ENCODE measurements at regions not wholly inside any gene's neighbourhood (a gene's known extent, or its start where the extent isn't known, plus 50 kb on each side); places are given as distances from the start of the nearest gene placed in this dataset.

DNA sequence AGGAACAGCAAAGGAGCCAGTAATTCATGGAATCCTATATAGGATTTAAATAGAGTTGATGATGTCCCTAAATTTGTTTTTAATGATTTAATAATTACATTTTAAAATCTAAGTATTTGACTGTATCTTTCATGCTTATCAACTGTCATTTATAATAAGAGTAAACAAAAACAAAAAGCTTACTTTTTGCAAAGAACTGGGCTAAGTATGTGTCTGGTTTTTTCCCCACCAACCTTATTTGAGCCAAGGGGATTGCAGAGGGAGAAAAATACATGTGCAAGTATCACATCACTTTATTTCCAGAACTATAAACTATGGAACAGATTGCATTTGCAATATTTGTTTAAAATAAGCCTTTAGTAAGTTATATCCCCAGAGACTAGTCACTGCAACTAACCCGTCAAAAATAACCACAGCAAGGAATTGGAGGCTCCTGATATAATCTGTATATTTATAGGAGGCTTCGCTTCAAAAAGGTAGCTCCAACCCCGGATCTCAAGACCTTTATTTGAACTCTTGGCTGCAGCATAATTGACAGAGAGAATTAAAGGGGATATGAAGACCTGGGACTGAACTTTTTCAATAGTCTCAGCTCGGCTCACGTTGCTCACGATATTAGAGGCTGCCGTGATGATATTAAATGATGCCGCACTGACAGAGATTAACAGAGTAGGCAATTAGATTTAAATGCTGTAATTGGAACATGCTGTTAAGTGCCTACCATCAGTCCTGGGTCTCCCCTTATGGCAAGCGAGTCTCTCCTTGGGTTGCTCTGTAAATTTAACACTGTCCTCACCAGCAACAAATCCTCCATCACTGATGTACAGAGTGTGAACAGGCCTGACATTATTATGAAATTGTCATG, 329.1 kb upstream of the NFIA start:
- dilution Hi-C loops (cut with MboI; ENCODE audit: extremely low pct_ligation_motif_present, low sequenced_read_pairs): no loop called here
- H3K9me1 ChIP-seq (ENCODE audit: control insufficient read depth, extremely low read depth, insufficient read depth, low read length): no peaks in the 10 kb centered on the region
- H3K4me1 ChIP-seq (ENCODE audit: control insufficient read depth, extremely low read depth, insufficient read depth, low read length): no peaks in the 10 kb centered on the region
- no peaks in the 10 kb centered on the region for H4K20me1 ChIP-seq (ENCODE audit: control insufficient read depth, extremely low read depth, insufficient read depth, low read length)
- H3K36me3 ChIP-seq (ENCODE audit: control insufficient read depth in 2 of 2, extremely low read depth in 1 of 2, insufficient read depth in 2 of 2, low read length in 2 of 2): no peaks in the 10 kb centered on the region
- DNase-seq (ENCODE audit: low read depth, low spot score) (no peak), FAIRE-seq (no peak)
- H3K9me3 ChIP-seq (ENCODE audit: control insufficient read depth, low read depth, low read length): no peaks in the 10 kb centered on the region
- no peak overlapping the region for H3K4me3 ChIP-seq (ENCODE audit: control insufficient read depth in 2 of 3, extremely low read depth in 1 of 3, insufficient read depth in 2 of 3, low read depth in 1 of 3, low read length in 3 of 3)
- H3K79me2 ChIP-seq (ENCODE audit: control insufficient read depth, insufficient read depth, low read length): no peaks in the 10 kb centered on the region
- no peak overlapping the region for H2AFZ ChIP-seq (ENCODE audit: control insufficient read depth, low read length)
- TF ChIP-seq, protein P1, sequence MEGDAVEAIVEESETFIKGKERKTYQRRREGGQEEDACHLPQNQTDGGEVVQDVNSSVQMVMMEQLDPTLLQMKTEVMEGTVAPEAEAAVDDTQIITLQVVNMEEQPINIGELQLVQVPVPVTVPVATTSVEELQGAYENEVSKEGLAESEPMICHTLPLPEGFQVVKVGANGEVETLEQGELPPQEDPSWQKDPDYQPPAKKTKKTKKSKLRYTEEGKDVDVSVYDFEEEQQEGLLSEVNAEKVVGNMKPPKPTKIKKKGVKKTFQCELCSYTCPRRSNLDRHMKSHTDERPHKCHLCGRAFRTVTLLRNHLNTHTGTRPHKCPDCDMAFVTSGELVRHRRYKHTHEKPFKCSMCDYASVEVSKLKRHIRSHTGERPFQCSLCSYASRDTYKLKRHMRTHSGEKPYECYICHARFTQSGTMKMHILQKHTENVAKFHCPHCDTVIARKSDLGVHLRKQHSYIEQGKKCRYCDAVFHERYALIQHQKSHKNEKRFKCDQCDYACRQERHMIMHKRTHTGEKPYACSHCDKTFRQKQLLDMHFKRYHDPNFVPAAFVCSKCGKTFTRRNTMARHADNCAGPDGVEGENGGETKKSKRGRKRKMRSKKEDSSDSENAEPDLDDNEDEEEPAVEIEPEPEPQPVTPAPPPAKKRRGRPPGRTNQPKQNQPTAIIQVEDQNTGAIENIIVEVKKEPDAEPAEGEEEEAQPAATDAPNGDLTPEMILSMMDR (optimal IDR thresholded peaks at IDR 0.05 in 1 of 3, IDR thresholded peaks at IDR 0.05 in 1 of 3, conservative IDR thresholded peaks at IDR 0.05 in 1 of 3; ENCODE audit: extremely low read depth in 1 of 3, insufficient read depth in 2 of 3, low read length in 3 of 3): no peak
- no peak for TF ChIP-seq EZH2 (IDR thresholded peaks at IDR 0.05; ENCODE audit: low read length)
- H3K27me3 ChIP-seq (ENCODE audit: control insufficient read depth, extremely low read depth, insufficient read depth, low read length): no peaks in the 10 kb centered on the region
- H3K27ac ChIP-seq (ENCODE audit: control insufficient read depth, insufficient read depth, low read length): no peak overlapping the region
- no peak overlapping the region for H3K4me2 ChIP-seq (ENCODE audit: control insufficient read depth, extremely low read depth, insufficient read depth, low read depth, low read length)
- H3K9ac ChIP-seq (ENCODE audit: control insufficient read depth, extremely low read depth, insufficient read depth, low read length): no peak overlapping the region

DNA sequence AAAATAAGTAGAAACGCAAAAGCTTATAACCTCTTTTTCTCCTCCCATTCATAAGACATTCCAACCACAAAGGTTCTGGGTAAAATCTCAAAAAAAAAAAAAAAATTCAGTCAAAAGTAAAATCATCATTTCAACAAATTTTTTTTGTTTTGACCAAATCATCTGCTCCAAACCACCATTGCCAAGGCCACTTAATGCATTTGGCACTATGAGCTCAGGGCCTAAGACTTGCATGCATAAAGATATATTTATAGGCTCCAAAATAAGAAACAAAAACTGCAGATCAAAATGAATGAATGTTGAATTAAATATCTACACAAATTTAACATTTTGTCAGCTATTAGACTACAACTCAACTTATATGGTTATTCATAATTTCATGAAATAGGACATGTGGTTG, 331.1 kb upstream of the NFIA start:
- DNase-seq (ENCODE audit: low read depth, low spot score) (no peak), FAIRE-seq (no peak)
- H3K9ac ChIP-seq (ENCODE audit: control insufficient read depth, extremely low read depth, insufficient read depth, low read length): no peak overlapping the region
- H3K4me2 ChIP-seq (ENCODE audit: control insufficient read depth, extremely low read depth, insufficient read depth, low read depth, low read length): no peak overlapping the region
- TF ChIP-seq EZH2 (IDR thresholded peaks at IDR 0.05; ENCODE audit: low read length): no peak
- TF ChIP-seq, protein P1 (optimal IDR thresholded peaks at IDR 0.05 in 1 of 3, IDR thresholded peaks at IDR 0.05 in 1 of 3, conservative IDR thresholded peaks at IDR 0.05 in 1 of 3; ENCODE audit: extremely low read depth in 1 of 3, insufficient read depth in 2 of 3, low read length in 3 of 3): no peak
- no peak overlapping the region for H2AFZ ChIP-seq (ENCODE audit: control insufficient read depth, low read length)
- H3K9me3 ChIP-seq (ENCODE audit: control insufficient read depth, low read depth, low read length): no peaks in the 10 kb centered on the region
- dilution Hi-C loops (cut with MboI; ENCODE audit: extremely low pct_ligation_motif_present, low sequenced_read_pairs): no loop called here
- H4K20me1 ChIP-seq (ENCODE audit: control insufficient read depth, extremely low read depth, insufficient read depth, low read length): no peaks in the 10 kb centered on the region
- no peaks in the 10 kb centered on the region for H3K27me3 ChIP-seq (ENCODE audit: control insufficient read depth, extremely low read depth, insufficient read depth, low read length)
- H3K4me1 ChIP-seq (ENCODE audit: control insufficient read depth, extremely low read depth, insufficient read depth, low read length): no peaks in the 10 kb centered on the region
- H3K36me3 ChIP-seq (ENCODE audit: control insufficient read depth in 2 of 2, extremely low read depth in 1 of 2, insufficient read depth in 2 of 2, low read length in 2 of 2): no peaks in the 10 kb centered on the region
- H3K9me1 ChIP-seq (ENCODE audit: control insufficient read depth, extremely low read depth, insufficient read depth, low read length): no peaks in the 10 kb centered on the region
- no peak overlapping the region for H3K27ac ChIP-seq (ENCODE audit: control insufficient read depth, insufficient read depth, low read length)
- no peaks in the 10 kb centered on the region for H3K79me2 ChIP-seq (ENCODE audit: control insufficient read depth, insufficient read depth, low read length)
- H3K4me3 ChIP-seq (ENCODE audit: control insufficient read depth in 2 of 3, extremely low read depth in 1 of 3, insufficient read depth in 2 of 3, low read depth in 1 of 3, low read length in 3 of 3): no peak overlapping the region

Data from keratinocyte (primary cell).